Fibroblast of lung (primary cell): ENCODE measurements at regions not wholly inside any gene's neighbourhood (a gene's known extent, or its start where the extent isn't known, plus 50 kb on each side); places are given as distances from the start of the nearest gene placed in this dataset.

ENCODE experiments used
- EZH2 ChIP-seq: IDR thresholded peaks from 2 replicates; pipeline ENCODE4 v1.5.1; 2012; ENCODE audit warnings: low read length, control low read depth, mild to moderate bottlenecking; ENCODE audit errors: missing control alignments
- TF ChIP-seq, protein P1 (sequence below), 2 donors: IDR thresholded peaks in 1 of 2; conservative IDR thresholded peaks in 1 of 2; 1 replicate in 1 of 2; 2 replicates in 1 of 2; pipeline ENCODE4 v1.5.1; 2011 to 2012; ENCODE audit warnings: low read length in 2 of 2, control low read depth in 1 of 2, inconsistent platforms in 1 of 2, low read depth in 1 of 2, mild to moderate bottlenecking in 1 of 2

DNA sequence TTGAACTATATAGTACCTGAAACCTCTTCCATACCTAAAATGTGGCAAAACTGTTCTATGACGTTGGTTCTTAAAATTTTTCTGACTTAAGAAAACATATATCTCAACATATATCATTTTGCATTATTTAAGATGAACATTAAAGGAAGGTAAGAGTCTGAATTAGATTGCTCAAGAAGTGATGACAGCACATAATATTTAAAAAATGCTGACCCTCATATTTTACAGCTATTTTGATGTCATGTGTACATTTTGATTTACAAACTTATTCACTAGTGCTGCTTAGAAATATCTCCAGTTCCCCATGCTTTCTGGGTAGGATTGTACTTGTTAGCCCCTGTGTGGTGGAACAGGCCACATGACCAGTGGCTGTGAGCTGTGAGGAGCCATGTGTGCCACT, 666.1 kb downstream of the SATB2 start:
- TF ChIP-seq, protein P1, sequence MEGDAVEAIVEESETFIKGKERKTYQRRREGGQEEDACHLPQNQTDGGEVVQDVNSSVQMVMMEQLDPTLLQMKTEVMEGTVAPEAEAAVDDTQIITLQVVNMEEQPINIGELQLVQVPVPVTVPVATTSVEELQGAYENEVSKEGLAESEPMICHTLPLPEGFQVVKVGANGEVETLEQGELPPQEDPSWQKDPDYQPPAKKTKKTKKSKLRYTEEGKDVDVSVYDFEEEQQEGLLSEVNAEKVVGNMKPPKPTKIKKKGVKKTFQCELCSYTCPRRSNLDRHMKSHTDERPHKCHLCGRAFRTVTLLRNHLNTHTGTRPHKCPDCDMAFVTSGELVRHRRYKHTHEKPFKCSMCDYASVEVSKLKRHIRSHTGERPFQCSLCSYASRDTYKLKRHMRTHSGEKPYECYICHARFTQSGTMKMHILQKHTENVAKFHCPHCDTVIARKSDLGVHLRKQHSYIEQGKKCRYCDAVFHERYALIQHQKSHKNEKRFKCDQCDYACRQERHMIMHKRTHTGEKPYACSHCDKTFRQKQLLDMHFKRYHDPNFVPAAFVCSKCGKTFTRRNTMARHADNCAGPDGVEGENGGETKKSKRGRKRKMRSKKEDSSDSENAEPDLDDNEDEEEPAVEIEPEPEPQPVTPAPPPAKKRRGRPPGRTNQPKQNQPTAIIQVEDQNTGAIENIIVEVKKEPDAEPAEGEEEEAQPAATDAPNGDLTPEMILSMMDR (conservative IDR thresholded peaks at IDR 0.05 in 1 of 2, IDR thresholded peaks at IDR 0.05 in 1 of 2; ENCODE audit: low read depth in 1 of 2, low read length in 2 of 2), result no peak
- TF ChIP-seq EZH2, result no peak
